Hematopoietic multipotent progenitor cell treated with erythropoietin and hydrocortisone succinate and interleukin-3 and kit ligand, for 17 days (in vitro differentiated cells): ENCODE measurements at regions not wholly inside any gene's neighbourhood (a gene's known extent, or its start where the extent isn't known, plus 50 kb on each side); places are given as distances from the start of the nearest gene placed in this dataset.

Experiments used
- DNase-seq: peaks from one replicate; pipeline ENCODE4 v3.0.0-alpha.2; 2015; ENCODE audit warnings: low spot score

GRCh38 chr3:56864090-56864489 is 62.3 kb upstream of the ARHGEF3 start:
- DNase-seq = no peak

GRCh38 chr3:56862352-56863062 is 60.8 kb upstream of the ARHGEF3 start:
- no peak for DNase-seq

- DNase-seq = no peak
Measured at GRCh38 chr3:56861511-56861910, 59.8 kb upstream of the ARHGEF3 start.

- DNase-seq = no peak
Measured at GRCh38 chr3:56860939-56861338, 59.2 kb upstream of the ARHGEF3 start.

GRCh38 chr3:56860351-56860750 is 58.6 kb upstream of the ARHGEF3 start:
- no peak for DNase-seq

GRCh38 chr3:56858331-56858730 is 56.6 kb upstream of the ARHGEF3 start:
- DNase-seq = no peak

- DNase-seq = no peak
Measured at GRCh38 chr3:56857178-56857577, 55.4 kb upstream of the ARHGEF3 start.

- no peak for DNase-seq
Measured at GRCh38 chr3:56856752-56857151, 55.0 kb upstream of the ARHGEF3 start.

- DNase-seq = no peak
Measured at GRCh38 chr3:56855856-56856512, 54.2 kb upstream of the ARHGEF3 start.

GRCh38 chr3:56854856-56855611 is 53.3 kb upstream of the ARHGEF3 start:
- no peak for DNase-seq

GRCh38 chr3:56851966-56852884 is 50.5 kb upstream of the ARHGEF3 start:
- DNase-seq = no peak
